ENCODE measurements at regions not wholly inside any gene's neighbourhood (a gene's known extent, or its start where the extent isn't known, plus 50 kb on each side); places are given as distances from the start of the nearest gene placed in this dataset.

GRCh38 chr3:176933704-176934103 is 263.6 kb downstream of the TBL1XR1 start:
- DNase-seq (ENCODE audit: extremely low read depth, low read depth): no peak
- TF ChIP-seq, protein P1, sequence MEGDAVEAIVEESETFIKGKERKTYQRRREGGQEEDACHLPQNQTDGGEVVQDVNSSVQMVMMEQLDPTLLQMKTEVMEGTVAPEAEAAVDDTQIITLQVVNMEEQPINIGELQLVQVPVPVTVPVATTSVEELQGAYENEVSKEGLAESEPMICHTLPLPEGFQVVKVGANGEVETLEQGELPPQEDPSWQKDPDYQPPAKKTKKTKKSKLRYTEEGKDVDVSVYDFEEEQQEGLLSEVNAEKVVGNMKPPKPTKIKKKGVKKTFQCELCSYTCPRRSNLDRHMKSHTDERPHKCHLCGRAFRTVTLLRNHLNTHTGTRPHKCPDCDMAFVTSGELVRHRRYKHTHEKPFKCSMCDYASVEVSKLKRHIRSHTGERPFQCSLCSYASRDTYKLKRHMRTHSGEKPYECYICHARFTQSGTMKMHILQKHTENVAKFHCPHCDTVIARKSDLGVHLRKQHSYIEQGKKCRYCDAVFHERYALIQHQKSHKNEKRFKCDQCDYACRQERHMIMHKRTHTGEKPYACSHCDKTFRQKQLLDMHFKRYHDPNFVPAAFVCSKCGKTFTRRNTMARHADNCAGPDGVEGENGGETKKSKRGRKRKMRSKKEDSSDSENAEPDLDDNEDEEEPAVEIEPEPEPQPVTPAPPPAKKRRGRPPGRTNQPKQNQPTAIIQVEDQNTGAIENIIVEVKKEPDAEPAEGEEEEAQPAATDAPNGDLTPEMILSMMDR (IDR thresholded peaks at IDR 0.05; ENCODE audit: low read depth, low read length): no peak

DNA sequence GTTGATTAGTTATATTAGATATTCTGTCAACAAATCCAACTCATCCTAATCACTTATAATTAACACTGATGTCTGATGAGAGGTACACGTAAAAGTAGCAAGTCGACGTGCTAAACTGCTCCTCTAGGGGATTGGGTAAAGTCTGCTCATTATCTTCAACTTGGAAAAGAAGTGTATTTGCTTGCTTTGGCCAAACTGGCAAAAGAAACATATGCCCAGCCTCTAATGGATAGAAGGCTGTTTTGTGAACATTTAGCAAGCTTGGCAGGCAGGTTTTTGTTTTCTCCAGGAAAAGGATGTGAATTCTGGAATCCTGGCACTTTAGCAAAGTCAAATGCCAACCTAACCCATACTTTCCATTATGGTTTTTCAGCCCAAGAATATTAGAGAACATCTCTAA is 264.8 kb downstream of the TBL1XR1 start:
- no peak for DNase-seq (ENCODE audit: extremely low read depth, low read depth)
- TF ChIP-seq, protein P1 (IDR thresholded peaks at IDR 0.05; ENCODE audit: low read depth, low read length): no peak

- TF ChIP-seq, protein P1 (IDR thresholded peaks at IDR 0.05; ENCODE audit: low read depth, low read length): no peak
- no peak for DNase-seq (ENCODE audit: extremely low read depth, low read depth)
Observed at GRCh38 chr3:176931991-176932390, 265.3 kb downstream of the TBL1XR1 start.

- TF ChIP-seq, protein P1 (IDR thresholded peaks at IDR 0.05; ENCODE audit: low read depth, low read length): no peak
- no peak for DNase-seq (ENCODE audit: extremely low read depth, low read depth)
Observed at GRCh38 chr3:176930942-176931341, 266.3 kb downstream of the TBL1XR1 start.

DNA sequence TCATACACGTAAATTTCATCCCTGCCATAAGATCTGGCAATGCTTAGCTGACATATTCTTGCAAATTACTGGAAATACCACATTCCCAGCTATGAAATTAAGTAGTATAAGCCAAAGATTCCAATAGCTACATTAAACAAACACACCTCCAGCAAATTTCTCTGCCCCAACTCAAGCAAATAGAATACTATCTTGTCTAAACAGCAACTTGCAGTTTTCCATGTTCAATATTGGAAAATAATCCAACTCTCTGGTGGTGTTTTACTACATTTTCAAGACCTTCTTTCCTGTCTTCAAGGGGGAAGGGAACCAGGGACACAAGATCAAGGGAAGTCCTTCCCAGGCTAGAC is 268.7 kb downstream of the TBL1XR1 start:
- DNase-seq (ENCODE audit: extremely low read depth, low read depth): no peak
- TF ChIP-seq, protein P1 (IDR thresholded peaks at IDR 0.05; ENCODE audit: low read depth, low read length): no peak

GRCh38 chr3:176927706-176928581 is 269.3 kb downstream of the TBL1XR1 start:
- TF ChIP-seq, protein P1 (IDR thresholded peaks at IDR 0.05; ENCODE audit: low read depth, low read length): no peak
- no peak for DNase-seq (ENCODE audit: extremely low read depth, low read depth)

GRCh38 chr3:176927280-176927679 is 270.0 kb downstream of the TBL1XR1 start:
- no peak for DNase-seq (ENCODE audit: extremely low read depth, low read depth)
- TF ChIP-seq, protein P1 (IDR thresholded peaks at IDR 0.05; ENCODE audit: low read depth, low read length): no peak

Data from AG09319 (cell line).